PC-9 (cell line): ENCODE measurements at regions not wholly inside any gene's neighbourhood (a gene's known extent, or its start where the extent isn't known, plus 50 kb on each side); places are given as distances from the start of the nearest gene placed in this dataset.

Experiments used
- BruUV-seq: library from RNA; stranded (reverse); fragments of 400-500 nt; replicated peaks from 2 replicates; lab custom pipeline; 2021; lab: Mats Ljungman, UMichigan
- CTCF ChIA-PET: fragments of 300-600 bp; sonication (Branson Sonifier 250); formaldehyde crosslinking; loops from one replicate; lab custom pipeline; 2022; ENCODE audit warnings: antibody characterized with exemption; lab: Charles Lee
- POLR2A ChIA-PET: fragments of 300-600 bp; sonication (Branson Sonifier 250); formaldehyde crosslinking; loops from one replicate; lab custom pipeline; 2022; ENCODE audit warnings: antibody characterized with exemption; ENCODE audit not compliant: unreplicated experiment; lab: Charles Lee
- DNase-seq, 2 experiments: peaks; one replicate each; pipeline versions ENCODE4 v3.0.0 to v3.0.0-alpha.2; 2015 to 2022; ENCODE audit warnings: mixed read lengths in 1 of 2
- H2AFZ ChIP-seq: fragments of 200-600 bp; sonication (generic); 2 replicates; pipeline ENCODE4 v1.8.1; 2017; ENCODE audit warnings: antibody characterized with exemption
- H3F3A ChIP-seq: fragments of 200-600 bp; sonication (generic); 2 replicates; pipeline ENCODE4 v1.8.1; 2017; ENCODE audit warnings: antibody characterized with exemption, mild to moderate bottlenecking, low read depth; ENCODE audit not compliant: insufficient read depth
- H3K27ac ChIP-seq: fragments of 200-600 bp; sonication (generic); 2 replicates; pipeline ENCODE4 v1.6.1; 2016; ENCODE audit warnings: mixed run types
- H3K27me3 ChIP-seq: fragments of 200-600 bp; sonication (generic); 2 replicates; pipeline ENCODE4 v1.6.1; 2016; ENCODE audit warnings: low read depth, mixed run types; ENCODE audit not compliant: insufficient read depth
- H3K36me3 ChIP-seq: fragments of 200-600 bp; sonication (generic); 2 replicates; pipeline ENCODE4 v1.6.1; 2016; ENCODE audit warnings: low read depth, mixed run types
- H3K4me1 ChIP-seq: fragments of 200-600 bp; sonication (generic); replicated peaks from 2 replicates; pipeline ENCODE4 v1.6.1; 2016; ENCODE audit warnings: mixed run types; ENCODE audit not compliant: insufficient read depth
- H3K4me2 ChIP-seq: fragments of 200-600 bp; sonication (generic); 2 replicates; pipeline ENCODE4 v1.6.1; 2017; ENCODE audit warnings: mixed run types
- H3K4me3 ChIP-seq: fragments of 200-600 bp; sonication (generic); 2 replicates; pipeline ENCODE4 v1.6.1; 2016; ENCODE audit warnings: mixed run types
- H3K79me2 ChIP-seq: fragments of 200-600 bp; sonication (generic); 2 replicates; pipeline ENCODE4 v1.6.1; 2017; ENCODE audit warnings: low read depth, mixed run types
- H3K9me2 ChIP-seq: fragments of 200-600 bp; sonication (generic); 2 replicates; pipeline ENCODE4 v1.8.1; 2017; ENCODE audit warnings: mild to moderate bottlenecking; ENCODE audit not compliant: insufficient read depth
- H3K9me3 ChIP-seq: fragments of 200-600 bp; sonication (generic); 2 replicates; pipeline ENCODE4 v1.8.1; 2016; ENCODE audit warnings: low read depth; ENCODE audit not compliant: insufficient read depth
- H4K20me1 ChIP-seq: fragments of 200-600 bp; sonication (generic); 2 replicates; pipeline ENCODE4 v1.8.1; 2017; ENCODE audit not compliant: insufficient read depth
- CTCF ChIP-seq: fragments of 200-600 bp; sonication (generic); conservative IDR thresholded peaks from 2 replicates; pipeline ENCODE4 v1.6.1; 2017; ENCODE audit warnings: mixed run types, antibody characterized with exemption, mild to moderate bottlenecking, moderate library complexity
- EZH2 ChIP-seq: fragments of 200-600 bp; sonication (generic); IDR thresholded peaks from 2 replicates; pipeline ENCODE4 v1.8.0; 2017; ENCODE audit warnings: antibody characterized with exemption, low read depth
- intact Hi-C: fragments of 100-400 bp; cut with micrococcal nuclease; formaldehyde crosslinking; loops from one replicate; pipeline ENCODE4 v1.10.0; 2022; ENCODE audit not compliant: unreplicated experiment

GRCh38 chr10:2974503-2975207, 92.7 kb upstream of the PFKP start:
- intact Hi-C loops, result loop anchor here (5.0 kb wide), 1 partner anchor 47 kb away; no protein-coding TSS in a partner anchor
- TF ChIP-seq EZH2, result no peak
- no peak for TF ChIP-seq CTCF
- no peaks in the 10 kb centered on the region for H3K9me3 ChIP-seq
- H3K9me2 ChIP-seq, result no peaks in the 10 kb centered on the region
- H3F3A ChIP-seq, result no peaks in the 10 kb centered on the region
- H4K20me1 ChIP-seq, result no peaks in the 10 kb centered on the region
- H3K36me3 ChIP-seq, result no peaks in the 10 kb centered on the region
- no peak for DNase-seq
- POLR2A ChIA-PET, result interaction anchor here (0.7 kb wide), 1 partner anchor 20 kb away, joined by 6 read pairs; no protein-coding TSS in a partner anchor
- H2AFZ ChIP-seq, result no peak overlapping the region
- no peaks in the 10 kb centered on the region for H3K4me1 ChIP-seq
- peaks cover 17% of the 10 kb centered on the region; the same call in 1 of the 2 replicates for H3K27me3 ChIP-seq
- no peak overlapping the region for H3K27ac ChIP-seq
- no peaks in the 10 kb centered on the region for H3K79me2 ChIP-seq
- no peak overlapping the region for H3K4me3 ChIP-seq
- no TSS peak for BruUV-seq
- no peak overlapping the region for H3K4me2 ChIP-seq
- CTCF ChIA-PET, result no interaction called here

- DNase-seq, result no peak
- H3K4me1 ChIP-seq, result no peaks in the 10 kb centered on the region
- no peaks in the 10 kb centered on the region for H3F3A ChIP-seq
- intact Hi-C loops, result no loop called here
- peaks cover 18% of the 10 kb centered on the region; the same call in 1 of the 2 replicates for H3K27me3 ChIP-seq
- BruUV-seq, result no TSS peak
- no peak overlapping the region for H3K27ac ChIP-seq
- no peaks in the 10 kb centered on the region for H4K20me1 ChIP-seq
- no peaks in the 10 kb centered on the region for H3K9me3 ChIP-seq
- CTCF ChIA-PET, result no interaction called here
- POLR2A ChIA-PET, result interaction anchor here (0.7 kb wide), 1 partner anchor 20 kb away, joined by 6 read pairs; no protein-coding TSS in a partner anchor
- no peak for TF ChIP-seq CTCF
- no peak for TF ChIP-seq EZH2
- no peak overlapping the region for H3K4me3 ChIP-seq
- no peaks in the 10 kb centered on the region for H3K79me2 ChIP-seq
- no peak overlapping the region for H2AFZ ChIP-seq
- H3K4me2 ChIP-seq, result no peak overlapping the region
- H3K9me2 ChIP-seq, result no peaks in the 10 kb centered on the region
- H3K36me3 ChIP-seq, result no peaks in the 10 kb centered on the region
These were observed 93.3 kb upstream of the PFKP start for GRCh38 chr10:2974083-2974482.

GRCh38 chr10:2972810-2973209, 94.5 kb upstream of the PFKP start:
- H3K27me3 ChIP-seq, result peaks cover 24% of the 10 kb centered on the region; the same call in 1 of the 2 replicates
- H3K79me2 ChIP-seq, result no peaks in the 10 kb centered on the region
- no peaks in the 10 kb centered on the region for H4K20me1 ChIP-seq
- no peak overlapping the region for H2AFZ ChIP-seq
- H3K36me3 ChIP-seq, result no peaks in the 10 kb centered on the region
- CTCF ChIA-PET, result no interaction called here
- no peaks in the 10 kb centered on the region for H3K9me2 ChIP-seq
- H3K4me1 ChIP-seq, result no peaks in the 10 kb centered on the region
- intact Hi-C loops, result no loop called here
- no peak overlapping the region for H3K4me3 ChIP-seq
- H3K27ac ChIP-seq, result no peak overlapping the region
- TF ChIP-seq EZH2 (no peak), CTCF (no peak)
- DNase-seq, result no peak
- POLR2A ChIA-PET, result no interaction called here
- no peak overlapping the region for H3K4me2 ChIP-seq
- H3F3A ChIP-seq, result no peaks in the 10 kb centered on the region
- H3K9me3 ChIP-seq, result no peaks in the 10 kb centered on the region
- no TSS peak for BruUV-seq
